Hindlimb muscle (tissue), 1 donor: ENCODE measurements at regions not wholly inside any gene's neighbourhood (a gene's known extent, or its start where the extent isn't known, plus 50 kb on each side); places are given as distances from the start of the nearest gene placed in this dataset.

Source experiments
- DNase-seq: peaks from one replicate; pipeline ENCODE4 v3.0.0-alpha.2; 2013

GRCh38 chr12:115160271-115161128, 476.5 kb upstream of the TBX3 start:
- DNase-seq, result no peak

DNA sequence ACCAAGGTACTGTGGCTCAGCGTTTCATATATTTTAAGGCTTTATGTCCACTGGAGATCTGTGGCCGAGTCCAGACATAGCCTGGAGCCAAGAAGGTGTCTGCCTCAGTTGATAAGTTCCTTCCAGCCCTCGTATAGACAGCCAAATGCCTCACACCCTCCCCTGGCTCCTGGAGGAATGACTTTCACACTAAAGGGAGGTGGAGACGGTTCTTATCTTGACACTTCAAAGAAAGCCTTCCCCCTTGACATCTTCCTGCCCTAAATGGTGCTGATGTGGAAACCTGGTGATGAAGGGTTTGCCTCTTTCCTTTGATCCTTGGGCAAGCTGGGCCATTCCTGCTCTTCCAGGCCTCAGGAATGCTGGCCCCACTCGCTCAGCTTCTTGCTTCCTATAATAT, 474.8 kb upstream of the TBX3 start:
- no peak for DNase-seq

GRCh38 chr12:115155665-115156645, 472.0 kb upstream of the TBX3 start:
- no peak for DNase-seq

DNA sequence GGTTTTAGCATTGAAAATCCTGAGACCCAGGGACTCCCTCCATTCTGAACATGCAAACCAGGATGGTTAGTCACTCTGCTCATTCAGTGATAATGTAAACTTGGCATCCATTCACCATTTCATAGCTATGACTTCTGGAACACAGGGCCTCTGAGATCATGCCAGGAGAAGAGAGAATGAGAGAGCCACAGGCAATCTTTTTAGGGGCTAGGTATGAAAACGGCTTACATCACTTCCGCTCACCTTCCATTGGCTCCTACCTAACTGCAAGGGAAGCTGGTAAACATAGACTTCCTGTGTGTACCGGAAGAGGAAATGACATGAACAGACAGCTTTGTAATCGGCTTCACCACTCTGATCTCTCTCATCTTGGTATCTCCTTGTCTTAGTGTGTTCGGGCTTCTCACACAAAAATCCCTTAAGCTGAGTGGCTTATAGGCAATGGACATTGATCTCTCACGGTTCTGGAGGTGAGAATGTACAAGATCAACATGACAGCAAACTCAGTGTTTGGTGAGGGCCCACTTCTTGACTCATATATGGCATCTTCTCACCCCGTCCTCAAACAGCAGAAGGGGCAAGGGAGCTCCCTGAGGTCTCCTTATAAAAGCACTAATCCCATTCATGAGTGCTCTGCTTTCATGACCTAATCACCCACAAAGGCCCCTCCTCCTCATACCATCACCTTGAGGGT, 465.9 kb upstream of the TBX3 start:
- DNase-seq, result no peak

DNA sequence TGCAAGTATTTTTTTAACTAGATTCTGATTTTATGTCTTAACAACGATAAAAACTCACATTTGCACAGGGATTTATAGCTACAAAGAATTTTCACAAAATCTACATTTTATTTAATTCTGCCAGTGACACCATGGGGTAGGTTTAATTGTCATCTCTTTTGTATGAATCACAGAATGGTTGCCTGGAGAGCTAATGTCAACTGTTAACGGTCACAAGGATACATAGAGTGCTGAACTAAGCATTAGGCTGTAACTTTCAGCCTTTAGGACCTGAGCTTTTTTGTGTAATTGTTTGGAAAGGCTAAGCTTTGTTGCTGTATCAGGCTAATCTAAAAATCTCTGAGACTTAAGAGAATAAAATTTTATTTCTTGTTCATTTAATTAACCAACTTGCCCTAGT, 465.3 kb upstream of the TBX3 start:
- DNase-seq, result no peak

DNA sequence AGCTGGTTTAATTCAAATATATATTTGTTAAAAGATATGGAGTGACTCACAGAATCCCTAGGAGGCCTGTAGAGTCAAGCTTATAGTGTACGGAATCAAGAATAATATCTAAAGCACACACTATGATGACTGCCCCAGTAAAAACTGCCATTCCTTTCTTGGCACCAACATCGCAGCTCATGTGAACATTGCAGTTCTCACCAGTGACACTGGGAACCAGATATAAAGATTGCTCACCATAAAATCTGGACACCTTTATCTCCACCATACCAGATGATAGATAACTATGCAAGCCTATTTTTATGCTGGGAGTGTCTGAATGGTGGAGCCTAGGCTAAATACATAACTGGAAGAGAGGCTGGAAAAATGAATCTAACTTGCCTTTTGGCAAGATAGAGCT, 463.9 kb upstream of the TBX3 start:
- DNase-seq, result no peak

GRCh38 chr12:115146453-115146852, 462.5 kb upstream of the TBX3 start:
- no peak for DNase-seq

GRCh38 chr12:115144425-115144824, 460.4 kb upstream of the TBX3 start:
- DNase-seq, result no peak

DNA sequence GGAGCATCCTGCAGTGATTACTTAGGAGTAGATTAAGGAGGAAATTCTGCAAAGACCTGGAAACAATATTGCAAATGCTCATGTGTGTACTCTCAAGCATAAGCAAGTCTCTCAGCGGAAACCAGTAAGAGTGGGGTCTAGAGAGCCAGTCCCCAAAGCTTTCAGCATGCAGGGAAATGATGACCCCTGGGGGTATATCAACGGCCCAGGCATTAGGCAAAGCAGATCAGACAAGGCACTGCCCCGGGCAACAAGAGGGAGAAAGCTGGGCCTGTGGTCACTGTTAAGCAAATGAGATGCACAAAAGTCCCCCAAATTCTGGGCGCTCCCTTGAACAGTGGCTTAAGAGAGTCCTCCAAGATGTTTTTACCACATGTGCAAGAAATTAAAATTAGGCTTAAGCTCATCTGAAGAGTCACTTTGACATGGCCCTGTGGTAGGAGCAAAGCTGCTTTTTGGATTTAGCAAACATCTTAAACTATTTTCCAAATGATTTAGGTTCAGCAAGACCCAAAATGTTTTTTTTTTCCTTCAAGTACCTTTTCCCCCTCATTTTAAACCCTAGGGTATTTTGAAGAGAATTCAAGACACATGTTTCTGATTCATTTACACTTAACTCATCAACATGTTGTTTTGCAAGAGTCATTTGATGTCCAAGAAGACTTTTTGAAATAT, 457.1 kb upstream of the TBX3 start:
- no peak for DNase-seq

DNA sequence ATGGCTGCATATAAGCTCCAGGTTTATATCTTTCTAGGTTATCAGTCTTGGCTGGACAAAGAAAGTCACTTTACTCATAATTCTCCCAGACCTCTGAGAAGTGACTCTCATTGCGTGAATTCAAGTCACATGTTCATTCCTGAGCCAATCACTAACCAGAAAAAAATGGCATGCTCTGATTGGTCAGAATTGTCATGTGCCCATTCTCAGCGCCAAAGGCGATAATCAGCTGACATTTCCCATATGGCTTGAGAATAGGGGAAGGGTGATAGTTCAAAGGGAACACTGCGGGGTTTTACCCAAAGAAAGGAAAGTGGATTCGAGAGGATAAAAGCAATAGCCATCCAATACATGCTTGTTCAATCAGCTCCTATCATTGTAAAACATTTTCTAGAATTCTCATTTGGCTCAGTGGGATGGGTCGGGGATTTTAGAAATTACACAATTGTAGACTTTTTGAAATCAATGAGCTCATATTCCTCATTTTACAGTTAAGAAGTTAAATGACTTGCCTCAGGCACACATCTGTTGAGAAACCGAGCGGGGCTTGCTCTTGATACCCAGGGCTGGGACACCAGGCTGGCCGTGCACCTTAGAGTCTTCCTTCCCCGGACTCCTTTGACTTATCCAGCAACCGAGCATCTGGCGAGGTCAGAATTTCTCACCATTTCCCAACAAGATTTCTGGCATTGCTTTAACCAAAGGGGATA, 454.0 kb upstream of the TBX3 start:
- no peak for DNase-seq

GRCh38 chr12:115135800-115136211, 451.8 kb upstream of the TBX3 start:
- no peak for DNase-seq

DNA sequence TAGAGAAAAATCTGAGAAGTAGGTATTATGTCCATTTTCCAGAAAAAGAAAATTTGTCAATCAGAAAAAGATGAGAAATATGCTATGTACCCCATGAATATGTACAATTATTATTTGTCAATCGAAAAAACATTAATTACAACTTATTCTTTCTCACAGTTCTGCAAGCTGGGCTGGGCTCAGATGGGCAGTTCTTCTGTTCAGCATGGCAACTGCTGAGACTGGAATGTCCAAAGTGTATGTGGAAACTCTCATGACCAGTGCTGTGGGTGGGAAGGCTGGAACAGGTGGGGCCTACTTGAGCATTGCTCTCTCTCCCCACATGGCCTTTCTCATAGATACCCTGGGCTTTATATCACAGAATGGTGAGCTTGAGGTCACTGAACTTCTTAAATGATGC, 450.3 kb upstream of the TBX3 start:
- DNase-seq, result no peak

DNA sequence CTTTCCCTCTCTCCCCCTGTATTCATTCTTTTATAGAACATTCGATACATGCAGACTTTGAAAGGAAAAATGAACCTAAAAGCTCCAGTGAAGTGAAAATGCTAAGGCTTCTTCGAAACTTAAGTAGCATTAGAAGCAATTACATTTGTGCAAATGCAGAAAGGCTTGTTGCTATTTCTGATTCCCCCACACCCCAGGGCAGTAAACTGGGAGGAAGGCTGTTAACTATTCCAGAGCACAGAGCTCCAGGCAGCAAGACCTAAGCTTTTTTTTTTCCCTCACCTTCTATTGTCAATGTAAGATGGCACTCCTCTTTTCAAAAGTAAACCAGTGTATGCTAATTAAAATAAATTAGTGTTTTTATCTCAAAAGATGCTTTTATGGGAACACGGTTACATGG, 448.9 kb upstream of the TBX3 start:
- DNase-seq, result no peak

GRCh38 chr12:115132145-115132544, 448.2 kb upstream of the TBX3 start:
- DNase-seq, result no peak

- no peak for DNase-seq
Measured at GRCh38 chr12:115129727-115130126, 445.8 kb upstream of the TBX3 start.

- DNase-seq, result no peak
Measured at GRCh38 chr12:115121053-115121452, 437.1 kb upstream of the TBX3 start.

- no peak for DNase-seq
Measured at GRCh38 chr12:115118177-115118724, 434.3 kb upstream of the TBX3 start.

DNA sequence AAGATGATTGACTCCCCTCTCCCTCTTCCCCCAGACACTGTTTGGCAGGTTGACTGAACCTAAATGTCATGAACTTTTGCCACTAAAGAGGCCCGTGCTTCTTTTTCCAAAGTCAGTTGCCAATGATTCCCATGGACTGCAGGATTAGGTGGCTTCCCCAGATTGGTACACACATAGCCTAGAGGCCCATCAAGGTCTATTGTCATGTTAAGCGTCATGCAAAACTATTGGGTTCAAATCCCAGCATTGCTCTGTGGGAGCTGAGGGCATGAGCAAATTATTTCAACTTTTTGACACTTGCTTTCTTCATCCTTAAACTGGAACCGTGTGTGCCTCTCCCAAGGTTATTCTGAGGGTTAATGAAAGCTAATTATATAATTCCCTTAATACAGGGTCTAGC, 430.2 kb upstream of the TBX3 start:
- no peak for DNase-seq

DNA sequence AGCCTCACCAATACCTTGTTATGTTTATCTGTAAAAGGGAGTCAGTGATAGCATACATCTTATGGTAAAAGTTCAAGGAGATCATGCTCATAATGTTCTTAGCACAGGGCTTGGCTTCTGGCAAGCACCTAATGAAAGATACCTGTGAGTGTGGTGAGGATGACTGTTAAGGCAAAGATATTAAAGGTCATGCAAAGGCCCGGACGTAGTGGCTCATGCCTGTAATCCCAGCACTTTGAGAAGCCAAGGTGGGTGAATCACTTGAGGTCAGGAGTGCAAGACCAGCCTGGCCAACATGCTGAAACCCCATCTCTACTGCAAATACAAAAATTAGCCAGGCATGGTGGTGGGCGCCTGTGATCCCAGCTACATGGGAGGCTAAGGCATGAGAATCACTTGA, 425.9 kb upstream of the TBX3 start:
- DNase-seq, result no peak

DNA sequence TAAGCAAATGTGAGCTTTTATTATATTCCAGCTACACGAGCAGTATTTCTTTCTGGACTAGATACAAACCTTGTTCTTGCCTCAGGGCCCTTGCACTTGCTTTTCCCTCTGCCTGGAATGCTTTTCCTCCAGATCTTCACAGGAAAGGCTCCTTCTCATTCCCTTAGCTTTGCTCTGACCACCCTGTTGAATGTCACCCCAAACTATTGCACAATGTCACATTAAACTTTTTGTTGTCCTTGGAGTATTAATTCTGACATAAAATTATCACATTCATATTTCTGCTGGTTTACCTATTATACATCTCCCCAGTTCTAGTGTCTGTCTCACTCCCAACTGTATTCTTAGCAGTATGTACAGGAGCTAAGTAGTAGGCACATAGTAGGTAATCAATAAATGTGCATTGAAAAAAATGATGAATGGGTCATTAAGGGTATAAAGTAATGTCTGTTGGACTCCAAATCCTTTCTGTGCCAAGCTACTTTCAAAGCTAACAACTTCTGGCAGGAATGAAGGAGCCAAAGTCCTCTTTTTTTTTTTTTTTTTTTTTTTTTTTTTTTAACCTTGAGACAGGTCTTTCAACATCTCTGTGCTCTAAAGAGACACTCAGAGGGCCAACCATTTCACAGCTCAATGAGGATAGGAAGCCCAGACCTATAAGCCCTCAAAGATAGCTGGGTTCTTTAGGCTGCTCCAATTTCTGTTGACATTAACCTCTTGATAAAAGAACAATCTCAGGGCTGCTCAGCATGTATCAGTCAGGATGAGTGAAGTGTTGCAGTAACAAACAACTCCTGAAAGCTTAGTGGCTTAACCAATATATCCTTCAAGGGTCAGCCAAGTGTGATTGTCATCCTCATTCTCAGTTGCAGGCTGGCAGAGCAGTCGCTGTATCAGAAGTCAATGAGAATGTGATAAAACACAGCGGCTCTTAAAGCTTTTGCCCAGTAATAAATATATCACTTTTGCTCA, 424.4 kb upstream of the TBX3 start:
- no peak for DNase-seq
